Activated CD4-positive, alpha-beta T cell treated with anti-CD3 and anti-CD28 coated beads, Interleukin-2, Interleukin-4, amounts not matched to agents 100 ng/mL and 50 ng/mL, durations not matched to agents 16 hours and 8 hours (primary cell): ENCODE measurements at regions not wholly inside any gene's neighbourhood (a gene's known extent, or its start where the extent isn't known, plus 50 kb on each side); places are given as distances from the start of the nearest gene placed in this dataset.

Experiments used
- DNase-seq: peaks from one replicate; pipeline ENCODE4 v3.0.0-alpha.2; 2020; ENCODE audit warnings: low spot score

- no peak for DNase-seq
These were observed 659.4 kb upstream of the FZD8 start for GRCh38 chr10:36301539-36301938.

DNA sequence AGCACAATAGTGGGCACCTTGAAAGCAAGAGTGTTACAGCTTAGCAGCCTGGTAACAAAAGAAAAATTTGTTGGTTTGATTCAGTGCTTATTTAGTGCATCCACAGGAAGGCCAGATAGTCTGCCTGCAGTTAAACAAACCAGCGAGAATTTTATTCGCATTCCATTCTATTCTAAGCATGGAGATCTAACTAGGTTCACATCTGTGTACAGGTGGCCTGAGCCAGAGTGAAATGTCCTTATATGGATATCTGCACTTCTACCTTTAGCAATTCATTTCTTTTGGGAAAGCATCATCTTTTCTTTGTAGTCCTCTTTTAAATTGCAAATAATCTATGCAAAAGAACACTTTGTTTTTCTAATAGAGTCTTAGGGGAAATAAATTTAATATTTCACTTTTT lies 659.0 kb upstream of the FZD8 start:
- no peak for DNase-seq

DNA sequence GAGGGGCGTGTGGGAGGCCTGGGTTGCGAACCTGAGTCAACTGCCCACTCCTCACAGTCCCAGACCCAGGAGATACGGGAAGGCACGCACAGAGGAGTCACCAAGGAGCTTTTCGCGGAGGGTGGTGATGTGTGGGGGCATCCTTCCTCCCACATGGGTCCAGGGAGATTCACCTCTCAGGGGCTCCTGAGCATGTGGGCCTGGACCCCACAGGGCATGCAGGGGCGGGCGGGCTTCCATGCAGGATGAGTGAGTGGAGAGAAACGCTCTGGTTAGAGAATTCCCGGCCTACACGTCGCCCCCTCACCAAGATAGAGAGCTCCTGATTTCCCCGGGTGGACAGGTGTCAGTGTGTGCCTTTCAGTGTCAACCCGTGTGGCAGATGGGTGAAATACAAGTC lies 641.7 kb upstream of the FZD8 start:
- no peak for DNase-seq

GRCh38 chr10:36281831-36282331 lies 639.8 kb upstream of the FZD8 start:
- DNase-seq, result no peak

- DNase-seq, result no peak
These were observed 638.9 kb upstream of the FZD8 start for GRCh38 chr10:36280890-36281499.

GRCh38 chr10:36280321-36280741 lies 638.2 kb upstream of the FZD8 start:
- no peak for DNase-seq

GRCh38 chr10:36278176-36278575 lies 636.1 kb upstream of the FZD8 start:
- DNase-seq, result no peak

GRCh38 chr10:36277459-36277858 lies 635.4 kb upstream of the FZD8 start:
- DNase-seq, result no peak

- no peak for DNase-seq
These were observed 629.7 kb upstream of the FZD8 start for GRCh38 chr10:36271627-36272340.

GRCh38 chr10:36269222-36269621 lies 627.1 kb upstream of the FZD8 start:
- DNase-seq, result no peak

GRCh38 chr10:36266923-36267322 lies 624.8 kb upstream of the FZD8 start:
- no peak for DNase-seq

GRCh38 chr10:36265741-36266140 lies 623.6 kb upstream of the FZD8 start:
- no peak for DNase-seq

- no peak for DNase-seq
These were observed 621.8 kb upstream of the FZD8 start for GRCh38 chr10:36263871-36264270.

DNA sequence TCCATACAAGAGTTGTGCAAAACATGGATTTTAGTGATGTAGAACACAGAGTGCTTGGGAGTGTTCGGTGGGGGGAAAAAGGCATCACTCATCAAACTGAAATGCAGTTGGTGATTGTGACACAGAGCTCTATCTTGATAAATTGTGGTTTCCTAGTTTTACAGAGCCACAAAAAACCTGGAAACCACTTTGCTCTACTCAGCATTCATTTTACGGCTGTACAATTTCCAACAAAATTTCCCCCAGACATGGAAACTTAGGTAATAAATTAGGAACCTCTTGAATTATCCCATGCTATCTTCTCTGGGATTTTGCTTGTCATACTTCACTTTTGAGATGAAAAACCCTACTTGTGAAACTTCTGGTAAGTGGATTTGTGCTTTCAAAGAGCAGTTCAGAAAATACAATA lies 614.9 kb upstream of the FZD8 start:
- no peak for DNase-seq

DNA sequence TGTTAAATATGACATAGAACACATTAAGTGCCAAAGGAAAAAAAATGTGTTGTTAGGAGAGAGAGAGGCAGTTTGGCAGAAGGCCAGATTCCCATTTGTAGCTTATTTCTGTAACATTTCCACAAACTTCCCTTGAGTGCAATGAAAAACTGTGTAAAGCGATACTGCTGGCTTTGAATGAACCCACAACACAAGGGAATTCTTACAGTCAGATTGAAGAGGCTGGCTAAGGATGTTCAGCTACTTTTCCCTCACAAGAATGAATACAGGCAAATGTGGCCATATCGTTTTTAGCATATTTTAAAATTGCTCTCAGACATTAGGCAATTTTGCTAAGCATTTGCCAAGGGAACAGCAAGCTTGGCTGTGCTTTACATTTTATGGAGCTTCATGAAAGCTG lies 614.1 kb upstream of the FZD8 start:
- no peak for DNase-seq

GRCh38 chr10:36254199-36254598 lies 612.1 kb upstream of the FZD8 start:
- no peak for DNase-seq

DNA sequence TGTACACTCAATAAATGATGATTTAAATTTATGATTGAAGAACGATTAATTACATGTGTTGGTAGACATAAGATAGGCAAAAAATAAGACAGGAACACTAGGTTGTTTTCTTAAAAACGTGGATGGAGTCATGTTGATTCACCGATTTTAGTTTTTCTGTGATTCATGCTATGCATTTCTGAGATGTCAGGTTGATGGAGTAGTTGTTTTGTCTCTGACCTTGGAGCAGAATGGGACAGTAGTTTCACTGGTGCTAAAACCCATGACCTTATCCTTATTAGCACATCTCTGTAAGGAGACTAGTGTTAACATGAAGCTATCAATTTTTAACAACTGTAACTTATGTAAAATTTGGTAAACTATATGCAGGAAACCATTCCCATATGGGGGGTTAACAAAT lies 611.6 kb upstream of the FZD8 start:
- DNase-seq, result no peak

DNA sequence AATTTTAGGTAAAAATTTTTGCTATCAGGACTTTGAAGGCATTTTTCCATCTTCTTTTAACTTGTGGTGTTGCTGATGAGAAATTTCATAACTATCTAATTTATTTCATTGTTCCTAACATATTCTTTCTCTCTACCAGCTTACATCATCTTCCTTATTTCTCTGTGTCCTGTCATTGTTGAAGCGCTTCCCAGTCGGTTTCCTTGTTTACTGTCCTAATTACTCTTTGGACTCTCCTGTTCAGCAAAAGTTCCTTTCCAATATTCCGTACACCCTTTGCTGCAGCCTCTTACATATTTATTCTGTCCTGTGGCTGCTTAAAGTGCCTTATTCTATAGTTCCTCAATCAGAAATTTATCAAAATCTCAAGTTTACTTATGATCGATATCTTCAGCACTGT lies 609.0 kb upstream of the FZD8 start:
- DNase-seq, result no peak

- no peak for DNase-seq
These were observed 606.3 kb upstream of the FZD8 start for GRCh38 chr10:36248304-36248981.

- DNase-seq, result no peak
These were observed 605.4 kb upstream of the FZD8 start for GRCh38 chr10:36247478-36247877.

- no peak for DNase-seq
These were observed 594.8 kb upstream of the FZD8 start for GRCh38 chr10:36236931-36237330.

DNA sequence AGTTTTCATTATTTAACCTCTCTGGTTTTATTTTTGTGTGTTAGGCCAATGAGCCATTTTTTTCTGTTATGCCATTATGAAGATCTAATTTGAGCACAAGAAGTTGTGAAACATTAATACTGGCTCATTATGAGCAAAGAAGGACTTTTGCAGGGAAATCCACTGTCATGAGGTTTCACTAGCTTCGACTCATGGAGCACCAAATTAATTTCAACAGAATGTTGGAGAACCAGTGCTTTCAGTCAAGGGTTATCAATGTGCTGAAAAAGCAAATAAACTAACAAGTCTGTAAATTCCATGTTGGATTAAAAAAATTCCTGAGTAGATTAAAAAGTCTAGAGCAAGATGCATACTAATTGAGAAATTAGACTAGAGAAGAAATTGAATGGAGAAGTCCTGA lies 594.2 kb upstream of the FZD8 start:
- DNase-seq, result no peak

DNA sequence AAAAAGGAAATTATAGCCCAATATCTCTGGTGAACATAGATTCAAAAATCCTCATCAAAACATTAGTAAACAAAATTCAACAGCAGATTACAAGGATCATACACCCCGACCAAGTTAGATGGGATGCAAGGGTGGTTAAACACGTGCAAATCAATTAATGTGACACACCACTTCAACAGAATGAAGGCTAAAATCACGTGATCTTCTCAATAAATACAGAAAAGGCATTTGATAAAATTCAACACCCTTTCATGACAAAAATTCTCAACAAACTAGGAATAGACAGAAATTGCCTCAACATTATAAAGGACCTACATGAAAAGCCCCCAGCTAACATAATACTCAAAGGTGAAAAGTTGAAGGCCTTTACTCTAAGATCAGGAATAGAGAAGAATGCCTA lies 590.8 kb upstream of the FZD8 start:
- DNase-seq, result no peak
